GM18870 (cell line): ENCODE measurements at regions not wholly inside any gene's neighbourhood (a gene's known extent, or its start where the extent isn't known, plus 50 kb on each side); places are given as distances from the start of the nearest gene placed in this dataset.

ENCODE experiments used
- ATAC-seq: cut with Tn5 transposase; IDR thresholded peaks from one replicate; pipeline ENCODE4 v1.9.1; 2021; ENCODE audit warnings: moderate library complexity; ENCODE audit not compliant: unreplicated experiment

GRCh38 chr18:77716282-77716681 is 466.6 kb downstream of the GALR1 start:
- ATAC-seq: no peak

GRCh38 chr18:77733292-77733903 is 483.8 kb downstream of the GALR1 start:
- no peak for ATAC-seq

- no peak for ATAC-seq
Observed at GRCh38 chr18:77736842-77737241, 487.2 kb downstream of the GALR1 start.

- ATAC-seq: no peak
Observed at GRCh38 chr18:77737405-77737804, 487.8 kb downstream of the GALR1 start.

GRCh38 chr18:77749089-77749488 is 499.4 kb downstream of the GALR1 start:
- no peak for ATAC-seq

- ATAC-seq: no peak
Observed at GRCh38 chr18:77750006-77750405, 500.4 kb downstream of the GALR1 start.

- ATAC-seq: no peak
Observed at GRCh38 chr18:77754475-77755044, 504.9 kb downstream of the GALR1 start.

GRCh38 chr18:77755187-77755586 is 505.5 kb downstream of the GALR1 start:
- ATAC-seq: no peak

- ATAC-seq: no peak
Observed at GRCh38 chr18:77761332-77761731, 511.7 kb downstream of the GALR1 start.

- no peak for ATAC-seq
Observed at GRCh38 chr18:77762014-77762413, 512.4 kb downstream of the GALR1 start.

GRCh38 chr18:77762642-77763041 is 513.0 kb downstream of the GALR1 start:
- no peak for ATAC-seq

GRCh38 chr18:77763530-77764145 is 514.0 kb downstream of the GALR1 start:
- no peak for ATAC-seq

GRCh38 chr18:77765468-77765867 is 515.8 kb downstream of the GALR1 start:
- ATAC-seq: no peak

GRCh38 chr18:77766421-77766820 is 516.8 kb downstream of the GALR1 start:
- ATAC-seq: no peak

GRCh38 chr18:77772177-77772576 is 522.5 kb downstream of the GALR1 start:
- no peak for ATAC-seq

GRCh38 chr18:77776104-77776503 is 526.5 kb downstream of the GALR1 start:
- ATAC-seq: no peak

GRCh38 chr18:77777163-77777562 is 527.5 kb downstream of the GALR1 start:
- ATAC-seq: no peak

- no peak for ATAC-seq
Observed at GRCh38 chr18:77784759-77785379, 535.2 kb downstream of the GALR1 start.

- ATAC-seq: no peak
Observed at GRCh38 chr18:77785415-77785975, 535.8 kb downstream of the GALR1 start.

GRCh38 chr18:77803024-77803423 is 553.4 kb downstream of the GALR1 start:
- ATAC-seq: no peak

- ATAC-seq: no peak
Observed at GRCh38 chr18:77804382-77804781, 554.7 kb downstream of the GALR1 start.

- ATAC-seq: no peak
Observed at GRCh38 chr18:77807650-77808049, 558.0 kb downstream of the GALR1 start.
